CD8-positive, alpha-beta memory T cell (primary cell): ENCODE measurements at regions not wholly inside any gene's neighbourhood (a gene's known extent, or its start where the extent isn't known, plus 50 kb on each side); places are given as distances from the start of the nearest gene placed in this dataset.

Experiments
- CTCF ChIA-PET: fragments of 350-600 bp; sonication (Branson Sonifier 250); formaldehyde crosslinking; loops from one replicate; lab custom pipeline; 2021; ENCODE audit warnings: antibody characterized with exemption; lab: Charles Lee
- POLR2A ChIA-PET: fragments of 350-600 bp; sonication (Branson Sonifier 250); formaldehyde crosslinking; loops from one replicate; lab custom pipeline; 2021; ENCODE audit warnings: antibody characterized with exemption; lab: Charles Lee
- DNase-seq, 5 donors: peaks; one replicate each; pipeline versions ENCODE4 v3.0.0 to v3.0.0-alpha.2; 2020 to 2022; ENCODE audit warnings: mixed read lengths in 1 of 5
- H3K27ac ChIP-seq: one replicate; pipeline ENCODE4 v1.7.0; 2013; ENCODE audit warnings: low read depth, mild to moderate bottlenecking, low read length, moderate library complexity
- H3K27me3 ChIP-seq: 2 replicates; pipeline ENCODE4 v1.7.0; 2013; ENCODE audit warnings: low read length, mild to moderate bottlenecking; ENCODE audit not compliant: insufficient read depth, poor library complexity, severe bottlenecking
- H3K36me3 ChIP-seq: 2 replicates; pipeline ENCODE4 v1.7.0; 2013; ENCODE audit warnings: mild to moderate bottlenecking, low read length, moderate library complexity; ENCODE audit not compliant: insufficient read depth
- H3K4me1 ChIP-seq: 2 replicates; pipeline ENCODE4 v1.7.0; 2013; ENCODE audit warnings: mild to moderate bottlenecking, low read length, moderate library complexity; ENCODE audit not compliant: insufficient read depth
- H3K4me3 ChIP-seq: 2 replicates; pipeline ENCODE4 v1.7.0; 2013; ENCODE audit warnings: mild to moderate bottlenecking, low read length
- H3K9me3 ChIP-seq: 2 replicates; pipeline ENCODE4 v1.7.0; 2013; ENCODE audit warnings: mild to moderate bottlenecking, low read length
- H3K27ac Mint-ChIP-seq, 8 donors: one replicate each; pipeline ENCODE4 v1.8.0; 2020 to 2021; ENCODE audit warnings: mixed read lengths in 8 of 8, mild to moderate bottlenecking in 6 of 8, inconsistent platforms in 3 of 8, moderate library complexity in 3 of 8
- H3K27me3 Mint-ChIP-seq, 2 donors: one replicate each; pipeline ENCODE4 v1.8.0; 2020 to 2021; ENCODE audit warnings: mixed read lengths in 2 of 2, mild to moderate bottlenecking in 1 of 2, moderate library complexity in 1 of 2
- H3K36me3 Mint-ChIP-seq, 3 donors: one replicate each; pipeline ENCODE4 v1.8.0; 2020 to 2021; ENCODE audit warnings: mixed read lengths in 3 of 3, inconsistent platforms in 1 of 3, mild to moderate bottlenecking in 1 of 3
- H3K4me1 Mint-ChIP-seq, 3 donors: one replicate each; pipeline ENCODE4 v1.8.0; 2020 to 2021; ENCODE audit warnings: mixed read lengths in 3 of 3, inconsistent platforms in 1 of 3, mild to moderate bottlenecking in 1 of 3
- H3K4me3 Mint-ChIP-seq, 7 donors: one replicate each; pipeline ENCODE4 v1.8.0; 2020 to 2021; ENCODE audit warnings: mixed read lengths in 7 of 7, mild to moderate bottlenecking in 6 of 7, moderate library complexity in 4 of 7, inconsistent platforms in 2 of 7
- H3K9me3 Mint-ChIP-seq, 5 donors: one replicate each; pipeline ENCODE4 v1.8.0; 2020 to 2022; ENCODE audit warnings: mixed read lengths in 5 of 5, mild to moderate bottlenecking in 3 of 5, moderate library complexity in 2 of 5, inconsistent platforms in 1 of 5

GRCh38 chr12:39157696-39158342, 252.4 kb upstream of the CPNE8 start:
- H3K36me3 Mint-ChIP-seq, result no peaks in the 10 kb centered on the region
- ChIA-PET CTCF (no interaction called here), POLR2A (no interaction called here)
- Histone ChIP-seq H3K9me3 (no peaks in the 10 kb centered on the region), H3K27me3 (no peaks in the 10 kb centered on the region), H3K4me3 (no peak overlapping the region), H3K4me1 (no peaks in the 10 kb centered on the region), H3K36me3 (no peaks in the 10 kb centered on the region), H3K27ac (no peak overlapping the region)
- peaks cover 4% of the 10 kb centered on the region in 2 donors for H3K27me3 Mint-ChIP-seq
- H3K27ac Mint-ChIP-seq, result no peak overlapping the region
- H3K9me3 Mint-ChIP-seq, result peaks cover 2 to 11% (median 9%) of the 10 kb centered on the region in 5 donors
- H3K4me1 Mint-ChIP-seq, result no peaks in the 10 kb centered on the region
- H3K4me3 Mint-ChIP-seq, result no peak overlapping the region
- DNase-seq, result no peak

- no peaks in the 10 kb centered on the region for H3K27me3 ChIP-seq
- H3K4me3 ChIP-seq, result no peak overlapping the region
- H3K27ac Mint-ChIP-seq, result no peak overlapping the region
- H3K27me3 Mint-ChIP-seq, result peaks cover 12 to 40% of the 10 kb centered on the region in 2 donors
- no peak overlapping the region for H3K27ac ChIP-seq
- peaks cover 19 to 28% (median 25%) of the 10 kb centered on the region in 5 donors for H3K9me3 Mint-ChIP-seq
- H3K4me1 Mint-ChIP-seq, result peaks cover 0 to 5% (median 3%) of the 10 kb centered on the region in 3 donors
- POLR2A ChIA-PET, result no interaction called here
- peaks cover 0 to 3% (median 0%) of the 10 kb centered on the region in 3 donors for H3K36me3 Mint-ChIP-seq
- no peaks in the 10 kb centered on the region for H3K4me1 ChIP-seq
- CTCF ChIA-PET, result no interaction called here
- no peaks in the 10 kb centered on the region for H3K36me3 ChIP-seq
- no peaks in the 10 kb centered on the region for H3K9me3 ChIP-seq
- DNase-seq, result no peak
- peak overlapping the region in 1 of 7 donors; percentile 49 for H3K4me3 Mint-ChIP-seq
These were observed 240.0 kb upstream of the CPNE8 start for GRCh38 chr12:39145175-39145999.

DNA sequence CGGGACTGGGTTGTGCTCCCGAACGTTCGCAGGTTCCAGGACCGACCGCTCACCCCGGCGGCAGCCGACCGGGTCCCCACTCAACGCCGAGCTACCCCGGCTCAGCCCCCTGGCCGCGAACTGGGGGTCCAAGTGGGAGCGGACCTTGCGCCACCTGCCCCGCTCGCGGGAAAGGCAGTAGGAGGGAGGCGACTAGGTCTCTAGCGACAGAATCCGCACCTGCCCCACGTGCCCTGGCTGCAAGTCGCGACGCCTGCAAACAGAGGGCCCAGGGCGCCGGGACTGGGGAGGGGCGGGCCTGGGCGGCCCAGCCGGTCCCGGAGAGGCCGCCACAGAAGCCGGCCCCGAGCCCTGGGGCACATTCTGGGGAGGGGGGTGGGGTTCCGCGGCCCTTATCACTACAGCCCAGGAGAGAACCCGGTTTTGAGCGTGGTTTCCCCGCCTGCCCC, 239.2 kb upstream of the CPNE8 start:
- peaks cover 13 to 23% (median 17%) of the 10 kb centered on the region in 5 donors for H3K9me3 Mint-ChIP-seq
- H3K27ac ChIP-seq, result no peak overlapping the region
- H3K27me3 ChIP-seq, result no peaks in the 10 kb centered on the region
- no peaks in the 10 kb centered on the region for H3K36me3 ChIP-seq
- CTCF ChIA-PET, result no interaction called here
- no peaks in the 10 kb centered on the region for H3K9me3 ChIP-seq
- H3K4me1 Mint-ChIP-seq, result peaks cover 0 to 5% (median 3%) of the 10 kb centered on the region in 3 donors
- no peak for DNase-seq
- no peak overlapping the region for H3K4me3 ChIP-seq
- H3K4me3 Mint-ChIP-seq, result peak overlapping the region in 1 of 7 donors; percentile 33
- POLR2A ChIA-PET, result no interaction called here
- H3K4me1 ChIP-seq, result no peaks in the 10 kb centered on the region
- peaks cover 0 to 3% (median 0%) of the 10 kb centered on the region in 3 donors for H3K36me3 Mint-ChIP-seq
- H3K27ac Mint-ChIP-seq, result no peak overlapping the region
- H3K27me3 Mint-ChIP-seq, result peaks cover 12 to 40% of the 10 kb centered on the region in 2 donors

GRCh38 chr12:39138268-39138667, 232.9 kb upstream of the CPNE8 start:
- no peaks in the 10 kb centered on the region for H3K27me3 ChIP-seq
- H3K9me3 ChIP-seq, result no peaks in the 10 kb centered on the region
- H3K27me3 Mint-ChIP-seq, result peaks cover 1 to 15% of the 10 kb centered on the region in 2 donors
- CTCF ChIA-PET, result no interaction called here
- H3K27ac Mint-ChIP-seq, result peak overlapping the region in 1 of 8 donors; percentile 43
- H3K9me3 Mint-ChIP-seq, result peaks cover 0 to 5% (median 3%) of the 10 kb centered on the region in 5 donors
- no peaks in the 10 kb centered on the region for H3K4me1 ChIP-seq
- H3K36me3 ChIP-seq, result no peaks in the 10 kb centered on the region
- DNase-seq, result no peak
- no peak overlapping the region for H3K27ac ChIP-seq
- no peak overlapping the region for H3K4me3 Mint-ChIP-seq
- no peak overlapping the region for H3K4me3 ChIP-seq
- H3K4me1 Mint-ChIP-seq, result no peaks in the 10 kb centered on the region
- POLR2A ChIA-PET, result no interaction called here
- H3K36me3 Mint-ChIP-seq, result no peaks in the 10 kb centered on the region

DNA sequence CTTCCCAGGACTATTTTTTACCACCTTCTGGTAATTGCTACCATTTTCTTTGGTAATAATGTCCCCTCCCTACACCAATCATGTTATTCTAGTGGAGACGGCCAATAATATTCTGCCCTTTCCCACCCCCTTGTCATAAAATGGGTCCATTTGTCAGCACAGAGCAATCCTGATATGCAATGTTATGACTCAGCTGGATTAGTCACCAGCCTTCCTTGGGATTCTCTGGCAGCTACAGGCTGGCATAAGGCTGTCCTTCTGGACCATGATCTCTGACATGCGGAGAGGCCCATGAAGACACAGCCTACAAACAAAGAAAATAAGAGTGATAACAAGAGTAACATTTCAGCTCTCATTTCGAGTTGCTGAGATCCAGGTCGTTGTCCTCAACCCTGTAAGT, 222.0 kb upstream of the CPNE8 start:
- CTCF ChIA-PET, result no interaction called here
- Mint-ChIP-seq H3K27ac (no peak overlapping the region), H3K4me1 (no peaks in the 10 kb centered on the region), H3K9me3 (peaks cover 0 to 2% (median 2%) of the 10 kb centered on the region in 5 donors), H3K27me3 (peaks cover 2 to 7% of the 10 kb centered on the region in 2 donors), H3K36me3 (no peaks in the 10 kb centered on the region), H3K4me3 (no peak overlapping the region)
- Histone ChIP-seq H3K4me3 (no peak overlapping the region), H3K36me3 (no peaks in the 10 kb centered on the region), H3K27me3 (no peaks in the 10 kb centered on the region), H3K27ac (no peak overlapping the region), H3K9me3 (no peaks in the 10 kb centered on the region), H3K4me1 (no peaks in the 10 kb centered on the region)
- POLR2A ChIA-PET, result no interaction called here
- DNase-seq, result no peak

- Mint-ChIP-seq H3K36me3 (no peaks in the 10 kb centered on the region), H3K27ac (no peak overlapping the region), H3K27me3 (peaks cover 2 to 7% of the 10 kb centered on the region in 2 donors), H3K4me3 (no peak overlapping the region), H3K9me3 (peaks cover 0 to 2% (median 2%) of the 10 kb centered on the region in 5 donors), H3K4me1 (no peaks in the 10 kb centered on the region)
- no peak for DNase-seq
- POLR2A ChIA-PET, result no interaction called here
- Histone ChIP-seq H3K27ac (no peak overlapping the region), H3K9me3 (no peaks in the 10 kb centered on the region), H3K4me3 (no peak overlapping the region), H3K27me3 (no peaks in the 10 kb centered on the region), H3K36me3 (no peaks in the 10 kb centered on the region), H3K4me1 (no peaks in the 10 kb centered on the region)
- CTCF ChIA-PET, result no interaction called here
These were observed 220.2 kb upstream of the CPNE8 start for GRCh38 chr12:39125566-39125965.

DNA sequence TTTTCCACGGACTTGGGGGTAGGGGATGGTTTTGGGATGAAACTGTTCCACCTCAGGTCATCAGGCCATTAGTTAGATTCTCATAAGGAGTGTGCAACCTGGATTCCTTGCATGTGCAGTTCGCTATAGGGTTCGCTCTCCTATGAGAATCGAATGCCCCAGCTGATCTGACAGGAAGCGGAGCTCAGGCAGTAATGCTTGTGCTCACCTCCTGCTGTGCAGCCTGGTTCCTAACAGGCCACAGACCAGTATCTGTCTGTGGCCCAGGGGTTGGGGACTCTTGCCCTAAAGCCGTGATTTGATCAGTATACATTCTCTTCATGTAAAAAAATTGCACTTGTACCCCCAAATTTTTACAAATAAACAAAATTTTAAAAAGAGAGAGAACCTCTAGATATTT, 219.4 kb upstream of the CPNE8 start:
- Mint-ChIP-seq H3K4me3 (no peak overlapping the region), H3K9me3 (peaks cover 0 to 2% (median 2%) of the 10 kb centered on the region in 5 donors), H3K27ac (no peak overlapping the region), H3K4me1 (no peaks in the 10 kb centered on the region), H3K27me3 (peaks cover 2 to 7% of the 10 kb centered on the region in 2 donors), H3K36me3 (no peaks in the 10 kb centered on the region)
- ChIA-PET CTCF (no interaction called here), POLR2A (no interaction called here)
- Histone ChIP-seq H3K9me3 (no peaks in the 10 kb centered on the region), H3K4me3 (no peak overlapping the region), H3K36me3 (no peaks in the 10 kb centered on the region), H3K27me3 (no peaks in the 10 kb centered on the region), H3K27ac (no peak overlapping the region), H3K4me1 (no peaks in the 10 kb centered on the region)
- DNase-seq, result no peak

DNA sequence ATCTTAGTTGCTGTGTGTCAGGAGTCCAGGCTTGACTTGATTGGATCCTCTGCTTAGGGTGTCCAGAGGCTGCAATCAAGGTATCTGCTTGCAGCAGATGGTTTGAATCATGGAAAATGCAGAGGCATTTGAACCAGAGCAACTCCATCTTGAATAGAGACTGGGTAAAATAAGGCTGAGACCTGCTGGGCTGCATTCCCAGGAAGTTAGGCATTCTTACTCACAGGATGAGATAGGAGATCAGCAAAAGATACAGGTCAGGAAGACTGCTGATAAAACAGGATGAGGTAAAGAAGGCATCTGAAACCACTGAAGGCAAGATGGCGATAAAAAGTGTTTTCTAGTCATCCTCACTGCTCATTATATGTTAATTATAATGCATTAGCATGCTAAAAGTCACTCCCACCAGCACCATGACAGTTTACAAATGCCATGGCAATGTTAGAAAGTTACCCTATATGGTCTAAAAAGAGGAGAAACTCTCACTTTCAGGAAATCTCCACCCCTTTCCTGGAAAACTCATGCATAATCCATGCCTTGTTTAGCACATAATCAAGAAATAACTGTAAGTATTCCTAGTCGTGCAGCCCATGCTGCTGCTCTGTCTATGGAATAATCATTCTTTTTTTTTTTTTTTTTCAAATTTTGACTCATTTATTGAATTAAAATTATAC, 218.3 kb upstream of the CPNE8 start:
- Histone ChIP-seq H3K27me3 (no peaks in the 10 kb centered on the region), H3K9me3 (no peaks in the 10 kb centered on the region), H3K27ac (no peak overlapping the region), H3K36me3 (no peaks in the 10 kb centered on the region), H3K4me1 (no peaks in the 10 kb centered on the region), H3K4me3 (no peak overlapping the region)
- Mint-ChIP-seq H3K36me3 (no peaks in the 10 kb centered on the region), H3K4me1 (no peaks in the 10 kb centered on the region), H3K27ac (no peak overlapping the region), H3K4me3 (no peak overlapping the region), H3K27me3 (peaks cover 2 to 7% of the 10 kb centered on the region in 2 donors), H3K9me3 (peaks cover 0 to 2% (median 2%) of the 10 kb centered on the region in 5 donors)
- ChIA-PET CTCF (no interaction called here), POLR2A (no interaction called here)
- no peak for DNase-seq
